ENCODE measurements at regions not wholly inside any gene's neighbourhood (a gene's known extent, or its start where the extent isn't known, plus 50 kb on each side); places are given as distances from the start of the nearest gene placed in this dataset.

DNA sequence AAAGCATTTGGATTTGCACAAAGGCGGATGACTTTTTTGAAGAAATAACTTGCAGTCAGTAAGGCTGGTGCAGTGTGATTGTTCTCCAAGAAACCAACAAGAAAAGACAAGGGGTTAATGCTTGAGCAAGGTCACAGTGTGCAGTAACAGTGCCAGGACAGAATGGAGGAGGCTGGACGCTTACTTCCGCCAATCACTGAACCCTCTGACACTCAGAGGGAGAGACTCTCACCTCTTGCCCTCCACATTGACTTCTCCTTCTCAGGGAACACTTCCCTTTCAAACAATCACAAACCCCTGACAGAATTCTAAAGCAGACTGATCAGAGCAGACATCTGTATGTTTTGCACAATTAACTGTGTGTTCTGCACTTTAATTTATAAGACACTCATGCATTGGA, 228.4 kb downstream of the BLID start:
- TF ChIP-seq, protein P1, sequence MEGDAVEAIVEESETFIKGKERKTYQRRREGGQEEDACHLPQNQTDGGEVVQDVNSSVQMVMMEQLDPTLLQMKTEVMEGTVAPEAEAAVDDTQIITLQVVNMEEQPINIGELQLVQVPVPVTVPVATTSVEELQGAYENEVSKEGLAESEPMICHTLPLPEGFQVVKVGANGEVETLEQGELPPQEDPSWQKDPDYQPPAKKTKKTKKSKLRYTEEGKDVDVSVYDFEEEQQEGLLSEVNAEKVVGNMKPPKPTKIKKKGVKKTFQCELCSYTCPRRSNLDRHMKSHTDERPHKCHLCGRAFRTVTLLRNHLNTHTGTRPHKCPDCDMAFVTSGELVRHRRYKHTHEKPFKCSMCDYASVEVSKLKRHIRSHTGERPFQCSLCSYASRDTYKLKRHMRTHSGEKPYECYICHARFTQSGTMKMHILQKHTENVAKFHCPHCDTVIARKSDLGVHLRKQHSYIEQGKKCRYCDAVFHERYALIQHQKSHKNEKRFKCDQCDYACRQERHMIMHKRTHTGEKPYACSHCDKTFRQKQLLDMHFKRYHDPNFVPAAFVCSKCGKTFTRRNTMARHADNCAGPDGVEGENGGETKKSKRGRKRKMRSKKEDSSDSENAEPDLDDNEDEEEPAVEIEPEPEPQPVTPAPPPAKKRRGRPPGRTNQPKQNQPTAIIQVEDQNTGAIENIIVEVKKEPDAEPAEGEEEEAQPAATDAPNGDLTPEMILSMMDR (IDR thresholded peaks at IDR 0.05; ENCODE audit: extremely low read depth, missing control alignments) = no peak
- no peak for DNase-seq (ENCODE audit: low spot score)

DNA sequence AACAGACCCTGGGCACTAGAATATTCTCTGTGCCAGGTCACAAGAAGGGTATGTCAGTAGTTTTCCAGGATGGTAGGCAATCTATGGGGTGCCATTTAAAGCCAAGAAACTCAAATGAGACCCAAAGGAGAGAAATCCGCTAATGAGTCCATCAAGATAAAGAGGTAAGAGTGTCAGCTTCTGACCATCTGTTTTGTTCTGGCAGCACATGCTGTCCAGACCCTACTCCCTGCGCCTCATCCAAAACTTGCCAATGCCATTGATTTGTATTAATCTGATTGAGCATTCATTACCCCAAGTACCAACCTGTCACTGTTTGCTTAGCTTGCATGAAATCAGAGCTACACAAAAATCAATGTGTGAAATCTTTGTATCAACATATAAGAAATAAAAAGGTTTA, 229.0 kb downstream of the BLID start:
- DNase-seq (ENCODE audit: low spot score) = no peak
- TF ChIP-seq, protein P1 (IDR thresholded peaks at IDR 0.05; ENCODE audit: extremely low read depth, missing control alignments) = no peak

DNA sequence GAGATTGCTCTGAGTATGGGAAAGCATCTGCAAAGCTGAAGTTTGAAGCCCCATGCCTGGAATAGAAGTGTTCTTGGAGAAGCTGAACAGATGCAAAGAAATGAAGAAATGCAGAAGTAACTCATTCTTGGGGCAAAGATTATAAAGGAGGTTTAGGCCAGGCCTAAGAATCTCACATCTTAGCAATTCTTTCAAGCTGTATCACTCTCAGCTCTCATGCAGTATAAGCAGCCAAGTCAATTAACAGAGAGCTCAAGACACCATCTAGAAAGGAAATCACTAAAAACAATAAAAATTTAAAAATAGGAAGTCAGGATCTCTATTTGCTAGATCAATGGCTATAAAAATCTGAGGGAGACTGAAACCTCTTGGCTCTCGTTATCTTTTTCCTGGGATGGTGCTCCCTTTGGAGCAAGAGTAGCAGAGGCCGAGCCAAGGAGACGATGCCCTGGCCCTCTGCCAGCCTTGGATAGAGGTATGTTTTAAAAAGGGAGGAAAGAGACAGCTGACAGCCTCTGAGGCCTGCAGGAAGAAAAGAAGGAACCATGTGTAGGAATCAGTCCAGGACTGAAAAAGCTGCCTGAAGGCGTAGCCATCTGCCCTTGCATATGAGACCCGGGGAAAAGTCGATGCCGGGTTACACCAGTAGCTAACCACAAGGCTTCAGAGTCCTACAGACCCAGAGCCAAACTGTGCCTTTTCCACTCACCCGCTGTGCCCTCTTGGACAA, 229.8 kb downstream of the BLID start:
- TF ChIP-seq, protein P1 (IDR thresholded peaks at IDR 0.05; ENCODE audit: extremely low read depth, missing control alignments) = no peak
- no peak for DNase-seq (ENCODE audit: low spot score)

DNA sequence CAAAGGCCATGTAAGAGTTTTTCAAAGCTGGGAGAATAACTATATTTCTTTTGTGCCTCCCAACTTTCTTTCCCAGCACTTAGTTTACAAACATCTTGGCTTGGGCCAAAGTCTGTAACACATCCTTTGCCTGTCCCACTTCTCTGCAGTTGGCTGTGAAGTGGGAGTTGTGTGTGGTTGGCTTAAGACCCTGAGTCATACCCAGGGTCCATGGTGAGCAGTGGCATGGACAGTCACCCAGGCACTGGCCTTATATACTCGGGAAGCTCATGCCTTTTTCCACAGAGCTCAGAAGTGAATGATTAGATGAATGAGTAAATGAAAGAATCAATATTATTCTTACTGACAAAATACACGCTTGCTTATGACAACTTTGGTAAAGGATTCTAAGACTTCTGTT, 231.4 kb downstream of the BLID start:
- TF ChIP-seq, protein P1 (IDR thresholded peaks at IDR 0.05; ENCODE audit: extremely low read depth, missing control alignments) = no peak

DNA sequence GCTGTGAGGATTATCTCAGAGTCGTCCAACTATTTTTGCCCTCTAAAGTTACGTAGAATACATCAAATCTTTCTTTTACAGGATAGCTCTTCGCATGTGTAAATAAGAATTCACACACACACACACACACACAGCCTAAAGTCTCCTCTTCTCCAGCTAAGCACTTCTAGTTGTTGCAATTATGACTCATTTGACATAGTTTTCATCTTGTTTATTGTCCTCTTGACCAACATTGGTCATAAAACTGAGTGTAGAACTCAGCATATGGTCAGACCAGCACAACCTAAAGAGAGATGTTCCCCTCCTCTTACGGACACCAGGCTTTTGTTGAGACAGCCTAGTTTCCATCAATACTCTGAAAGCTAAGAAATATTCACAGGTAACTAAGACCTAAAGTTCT, 234.2 kb downstream of the BLID start:
- TF ChIP-seq, protein P1 (IDR thresholded peaks at IDR 0.05; ENCODE audit: extremely low read depth, missing control alignments) = no peak
- no peak for DNase-seq (ENCODE audit: low spot score)

More for the DNA sequence above, 231.4 kb downstream of the BLID start:
- DNase-seq (ENCODE audit: low spot score) = no peak

DNA sequence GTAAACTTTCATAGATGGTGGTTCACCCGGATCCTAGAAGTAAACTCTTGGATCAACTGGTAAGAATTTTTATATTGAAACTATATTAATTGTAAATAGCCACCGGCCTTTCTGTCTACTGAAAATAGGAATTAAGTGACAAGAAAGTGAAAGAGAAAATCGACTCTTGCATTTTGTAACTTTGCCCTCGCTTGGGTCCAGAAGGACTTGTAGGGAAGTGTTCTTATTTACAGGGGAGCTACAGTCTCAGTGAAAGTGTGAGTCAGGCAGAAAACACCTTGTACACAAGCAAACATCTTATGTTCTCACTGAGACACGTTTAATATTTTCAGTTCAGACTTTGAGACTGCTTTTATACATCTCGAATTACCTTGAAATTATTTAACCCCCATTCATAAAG, 238.9 kb downstream of the BLID start:
- DNase-seq (ENCODE audit: low spot score) = no peak
- TF ChIP-seq, protein P1 (IDR thresholded peaks at IDR 0.05; ENCODE audit: extremely low read depth, missing control alignments) = no peak

DNA sequence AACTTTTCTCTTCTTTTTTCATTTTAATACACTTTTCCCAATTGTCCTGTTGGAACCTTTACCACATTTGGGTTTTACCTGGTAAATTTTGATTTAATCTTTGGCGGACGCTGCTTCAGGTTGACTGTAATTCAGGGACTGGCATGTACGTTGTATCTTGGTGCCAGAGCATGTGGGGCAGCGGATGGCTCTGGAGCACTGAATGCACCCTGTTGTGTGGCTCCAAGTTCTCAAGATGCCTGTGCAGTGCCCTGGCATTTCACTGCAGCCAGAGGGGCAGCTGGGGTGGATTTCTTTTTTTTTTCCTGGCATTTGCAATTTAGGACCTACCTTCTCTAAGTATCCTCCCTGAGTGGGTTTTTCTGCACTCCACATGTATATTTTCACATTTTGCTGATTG, 242.2 kb downstream of the BLID start:
- TF ChIP-seq, protein P1 (IDR thresholded peaks at IDR 0.05; ENCODE audit: extremely low read depth, missing control alignments) = no peak
- DNase-seq (ENCODE audit: low spot score) = no peak

All from GM20000 (cell line).